Retinal pigment epithelial cell (primary cell): ENCODE measurements at regions not wholly inside any gene's neighbourhood (a gene's known extent, or its start where the extent isn't known, plus 50 kb on each side); places are given as distances from the start of the nearest gene placed in this dataset.

Source experiments
- DNase-seq: peaks from one replicate; pipeline ENCODE4 v3.0.0-alpha.2; 2010; ENCODE audit warnings: low read depth
- H3K4me3 ChIP-seq: 2 replicates; pipeline ENCODE4 v1.5.1; 2011; ENCODE audit warnings: mild to moderate bottlenecking, low read length, control low read depth, moderate library complexity
- CTCF ChIP-seq: conservative IDR thresholded peaks from 2 replicates; pipeline ENCODE4 v1.5.1; 2011; ENCODE audit warnings: low read depth, low read length, control low read depth, inconsistent platforms

- H3K4me3 ChIP-seq, result no peak overlapping the region
- no peak for DNase-seq
- no peak for TF ChIP-seq CTCF
Observed at GRCh38 chr7:140269004-140269638, 92.3 kb upstream of the KDM7A start.

GRCh38 chr7:140267381-140268226 is 90.8 kb upstream of the KDM7A start:
- no peak for DNase-seq

GRCh38 chr7:140263277-140263676 is 86.5 kb upstream of the KDM7A start:
- TF ChIP-seq CTCF, result no peak
- no peak overlapping the region for H3K4me3 ChIP-seq
- no peak for DNase-seq

More at GRCh38 chr7:140267381-140268226, 90.8 kb upstream of the KDM7A start:
- no peak for TF ChIP-seq CTCF
- no peak overlapping the region for H3K4me3 ChIP-seq

- no peak for TF ChIP-seq CTCF
- DNase-seq, result no peak
Observed at GRCh38 chr7:140262242-140262903, 85.6 kb upstream of the KDM7A start.

GRCh38 chr7:140261522-140261921 is 84.7 kb upstream of the KDM7A start:
- no peak for TF ChIP-seq CTCF
- DNase-seq, result no peak

More at GRCh38 chr7:140262242-140262903, 85.6 kb upstream of the KDM7A start:
- no peak overlapping the region for H3K4me3 ChIP-seq

GRCh38 chr7:140261105-140261486 is 84.3 kb upstream of the KDM7A start:
- TF ChIP-seq CTCF, result no peak
- no peak overlapping the region for H3K4me3 ChIP-seq
- DNase-seq, result no peak

More at GRCh38 chr7:140261522-140261921, 84.7 kb upstream of the KDM7A start:
- no peak overlapping the region for H3K4me3 ChIP-seq
